PC-3 (cell line): ENCODE measurements at regions not wholly inside any gene's neighbourhood (a gene's known extent, or its start where the extent isn't known, plus 50 kb on each side); places are given as distances from the start of the nearest gene placed in this dataset.

Experiments
- ATAC-seq: fragments of 200-7000 bp; cut with Tn5 transposase; 2 replicates; pipeline ENCODE4 v1.9.1; 2020; ENCODE audit warnings: mild to moderate bottlenecking, moderate library complexity
- BruUV-seq: library from RNA; stranded (reverse); fragments of 400-500 nt; replicated peaks from 2 replicates; lab custom pipeline; 2021; lab: Mats Ljungman, UMichigan
- CTCF ChIA-PET: fragments of 300-600 bp; sonication (Branson Sonifier 250); formaldehyde crosslinking; loops from one replicate; lab custom pipeline; 2022; ENCODE audit warnings: antibody characterized with exemption; lab: Charles Lee
- POLR2A ChIA-PET: fragments of 300-600 bp; sonication (Branson Sonifier 250); formaldehyde crosslinking; loops from one replicate; lab custom pipeline; 2022; ENCODE audit warnings: antibody characterized with exemption; ENCODE audit not compliant: unreplicated experiment; lab: Charles Lee
- DNase-seq: peaks from one replicate; pipeline ENCODE4 v3.0.0-alpha.2; 2015
- H2AFZ ChIP-seq: fragments of 300-600 bp; sonication (generic); 2 replicates; pipeline ENCODE4 v1.6.0; 2016; ENCODE audit warnings: antibody characterized with exemption, low read length
- H3F3A ChIP-seq: fragments of 300-600 bp; sonication (generic); one replicate; pipeline ENCODE4 v1.6.0; 2017; ENCODE audit warnings: antibody characterized with exemption, low read length, control low read depth, mild to moderate bottlenecking; ENCODE audit not compliant: unreplicated experiment
- H3K27ac ChIP-seq: fragments of 300-600 bp; sonication (generic); 2 replicates; pipeline ENCODE4 v1.5.1; 2016; ENCODE audit warnings: mild to moderate bottlenecking, low read length
- H3K27me3 ChIP-seq: fragments of 300-600 bp; sonication (generic); 2 replicates; pipeline ENCODE4 v1.6.1; 2016; ENCODE audit warnings: low read length, mixed read lengths
- H3K36me3 ChIP-seq: fragments of 300-600 bp; sonication (generic); 2 replicates; pipeline ENCODE4 v1.6.1; 2016; ENCODE audit warnings: low read depth, mixed run types, low read length, mixed read lengths
- H3K4me1 ChIP-seq: fragments of 300-600 bp; sonication (generic); 2 replicates; pipeline ENCODE4 v1.5.1; 2016; ENCODE audit warnings: low read length; ENCODE audit not compliant: insufficient read depth
- H3K4me2 ChIP-seq: fragments of 300-600 bp; sonication (generic); 2 replicates; pipeline ENCODE4 v1.6.0; 2016; ENCODE audit warnings: low read length
- H3K4me3 ChIP-seq: fragments of 300-600 bp; sonication (generic); 2 replicates; pipeline ENCODE4 v1.5.1; 2016; ENCODE audit warnings: mild to moderate bottlenecking, low read length, mixed read lengths
- H3K79me2 ChIP-seq: fragments of 300-600 bp; sonication (generic); 2 replicates; pipeline ENCODE4 v1.6.1; 2017; ENCODE audit warnings: low read length, mixed read lengths
- H3K9ac ChIP-seq: fragments of 300-600 bp; sonication (generic); 2 replicates; pipeline ENCODE4 v1.6.0; 2016; ENCODE audit warnings: mild to moderate bottlenecking, low read length
- H3K9me2 ChIP-seq: fragments of 300-600 bp; sonication (generic); replicated peaks from 2 replicates; pipeline ENCODE4 v1.6.1; 2016; ENCODE audit warnings: mixed run types, low read length, mixed read lengths
- H3K9me3 ChIP-seq: fragments of 300-600 bp; sonication (generic); 2 replicates; pipeline ENCODE4 v1.6.1; 2016; ENCODE audit warnings: low read length, mixed read lengths
- H4K20me1 ChIP-seq: fragments of 300-600 bp; sonication (generic); 2 replicates; pipeline ENCODE4 v1.6.1; 2016; ENCODE audit warnings: low read length, mixed read lengths
- CTCF ChIP-seq: fragments of 300-600 bp; sonication (generic); conservative IDR thresholded peaks from 2 replicates; pipeline ENCODE4 v1.5.1; 2017; ENCODE audit warnings: antibody characterized with exemption, low read depth, mild to moderate bottlenecking, low read length
- EZH2 ChIP-seq: fragments of 300-600 bp; sonication (generic); IDR thresholded peaks from one replicate; pipeline ENCODE4 v1.6.1; 2017; ENCODE audit warnings: antibody characterized with exemption, mild to moderate bottlenecking, low read length; ENCODE audit not compliant: unreplicated experiment
- EZH2phosphoT487 ChIP-seq: fragments of 300-600 bp; sonication (generic); IDR thresholded peaks from 2 replicates; pipeline ENCODE4 v1.6.1; 2018; ENCODE audit warnings: mild to moderate bottlenecking, antibody characterized with exemption, low read length, borderline replicate concordance
- intact Hi-C: fragments of 100-400 bp; cut with micrococcal nuclease; formaldehyde crosslinking; loops from 2 replicates; pipeline ENCODE4 v1.9.0; 2023

DNA sequence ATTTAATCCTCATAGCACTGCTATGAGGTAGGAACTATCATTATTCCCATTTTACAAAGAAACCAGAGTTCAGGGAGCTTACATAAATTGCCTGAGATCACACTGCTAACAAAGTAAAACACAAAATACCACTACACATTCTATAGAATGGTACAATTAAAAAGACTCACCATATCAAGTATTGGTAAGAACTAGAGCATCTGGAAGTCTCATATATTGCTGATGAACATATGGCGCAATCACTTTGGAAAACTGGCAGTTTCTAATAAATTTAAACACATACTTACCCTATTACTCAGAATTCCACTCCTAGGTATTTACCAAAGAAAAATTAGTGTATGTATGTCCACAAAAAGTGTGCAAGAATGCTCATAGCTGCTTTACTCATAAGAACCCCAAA is 261.5 kb downstream of the RRAGC start:
- Histone ChIP-seq H3K4me1 (no peaks in the 10 kb centered on the region), H3F3A (no peaks in the 10 kb centered on the region), H3K36me3 (no peaks in the 10 kb centered on the region), H3K4me3 (no peak overlapping the region), H3K27me3 (peaks cover 43% of the 10 kb centered on the region), H3K27ac (no peak overlapping the region), H3K9ac (no peak overlapping the region), H3K79me2 (no peaks in the 10 kb centered on the region), H4K20me1 (no peaks in the 10 kb centered on the region), H3K9me3 (no peaks in the 10 kb centered on the region), H2AFZ (no peak overlapping the region), H3K4me2 (no peak overlapping the region), H3K9me2 (no peaks in the 10 kb centered on the region)
- TF ChIP-seq EZH2 (no peak), EZH2phosphoT487 (no peak), CTCF (no peak)
- ChIA-PET CTCF (no interaction called here), POLR2A (no interaction called here)
- BruUV-seq = no TSS peak
- ATAC-seq (no peak), DNase-seq (no peak)
- intact Hi-C loops = no loop called here

- Histone ChIP-seq H3K9me2 (no peaks in the 10 kb centered on the region), H3K4me3 (no peak overlapping the region), H3K36me3 (no peaks in the 10 kb centered on the region), H3K27ac (no peak overlapping the region), H3K79me2 (no peaks in the 10 kb centered on the region), H2AFZ (no peak overlapping the region), H3K9ac (no peak overlapping the region), H3F3A (no peaks in the 10 kb centered on the region), H3K9me3 (0 out of 2 replicates have a peak, but pooled peaks cover 4% of the 10 kb centered on the region), H3K4me1 (no peaks in the 10 kb centered on the region), H3K27me3 (peaks cover 4% of the 10 kb centered on the region; the same call in 1 of the 2 replicates), H3K4me2 (no peak overlapping the region), H4K20me1 (no peaks in the 10 kb centered on the region)
- TF ChIP-seq CTCF (no peak), EZH2phosphoT487 (no peak), EZH2 (no peak)
- ChIA-PET CTCF (interaction anchor here (0.6 kb wide), 1 partner anchor 109 kb away, joined by 5 read pairs; no protein-coding TSS in a partner anchor), POLR2A (no interaction called here)
- ATAC-seq = no peak
- no peak for DNase-seq
- intact Hi-C loops = no loop called here
- no TSS peak for BruUV-seq
These were observed 270.5 kb downstream of the RRAGC start for GRCh38 chr1:38589036-38589435.

DNA sequence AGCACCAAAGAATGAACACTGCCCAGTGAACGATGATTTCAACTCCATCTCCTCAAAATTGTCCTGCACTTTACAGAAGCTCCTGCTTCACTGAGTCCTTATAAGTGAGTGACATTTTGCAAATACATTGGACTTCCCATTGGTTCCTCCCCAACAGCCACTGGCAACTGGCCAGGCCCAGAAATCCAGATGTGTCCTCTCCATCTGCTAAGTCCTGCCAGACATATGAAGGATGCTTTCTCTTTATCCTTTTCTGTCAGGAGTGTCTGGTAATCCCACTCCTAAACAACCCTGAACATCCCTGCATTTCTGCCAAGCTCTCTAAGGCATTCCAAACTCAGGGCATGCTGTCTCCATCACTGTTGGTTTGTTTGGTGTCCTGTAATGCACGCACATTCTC is 271.8 kb downstream of the RRAGC start:
- H3K36me3 ChIP-seq = no peaks in the 10 kb centered on the region
- H3K9ac ChIP-seq = no peak overlapping the region
- no TSS peak for BruUV-seq
- TF ChIP-seq CTCF (no peak), EZH2 (no peak), EZH2phosphoT487 (no peak)
- peaks cover 4% of the 10 kb centered on the region; the same call in 1 of the 2 replicates for H3K27me3 ChIP-seq
- no peak for DNase-seq
- H3K4me1 ChIP-seq = no peaks in the 10 kb centered on the region
- ChIA-PET CTCF (no interaction called here), POLR2A (no interaction called here)
- no peaks in the 10 kb centered on the region for H3F3A ChIP-seq
- intact Hi-C loops = no loop called here
- H2AFZ ChIP-seq = no peak overlapping the region
- no peaks in the 10 kb centered on the region for H3K79me2 ChIP-seq
- no peak for ATAC-seq
- no peak overlapping the region for H3K4me2 ChIP-seq
- H3K27ac ChIP-seq = no peak overlapping the region
- 0 out of 2 replicates have a peak, but pooled peaks cover 4% of the 10 kb centered on the region for H3K9me3 ChIP-seq
- no peak overlapping the region for H3K4me3 ChIP-seq
- no peaks in the 10 kb centered on the region for H3K9me2 ChIP-seq
- no peaks in the 10 kb centered on the region for H4K20me1 ChIP-seq
